Keratinocyte (primary cell): ENCODE measurements at regions not wholly inside any gene's neighbourhood (a gene's known extent, or its start where the extent isn't known, plus 50 kb on each side); places are given as distances from the start of the nearest gene placed in this dataset.

Source experiments
- DNase-seq: peaks from one replicate; pipeline ENCODE4 v3.0.0-alpha.2; 2011; ENCODE audit warnings: low read depth, missing footprints, low spot score
- FAIRE-seq: peaks from 2 replicates; lab custom pipeline; 2011; peaks lifted over from hg19 to GRCh38; lab: Jason Lieb, UNC
- H2AFZ ChIP-seq: 2 replicates; pipeline ENCODE4 v1.6.0; 2012; ENCODE audit warnings: low read length, control low read depth, inconsistent platforms; ENCODE audit not compliant: control insufficient read depth
- H3K27ac ChIP-seq: 2 replicates; pipeline ENCODE4 v1.5.1; 2011; ENCODE audit warnings: low read length; ENCODE audit not compliant: control insufficient read depth, insufficient read depth
- H3K27me3 ChIP-seq: 3 replicates; pipeline ENCODE4 v1.6.0; 2011; ENCODE audit warnings: low read length; ENCODE audit not compliant: control insufficient read depth, insufficient read depth; ENCODE audit errors: extremely low read depth
- H3K36me3 ChIP-seq, 2 experiments: 2 replicates in 1 of 2; 3 replicates in 1 of 2; pipeline ENCODE4 v1.5.1; 2011; ENCODE audit warnings: low read length in 2 of 2, mild to moderate bottlenecking in 1 of 2; ENCODE audit not compliant: control insufficient read depth in 2 of 2, insufficient read depth in 2 of 2; ENCODE audit errors: extremely low read depth in 1 of 2
- H3K4me1 ChIP-seq: 3 replicates; pipeline ENCODE4 v1.5.1; 2011; ENCODE audit warnings: low read length; ENCODE audit not compliant: control insufficient read depth, insufficient read depth; ENCODE audit errors: extremely low read depth
- H3K4me2 ChIP-seq: 3 replicates; pipeline ENCODE4 v1.6.0; 2011; ENCODE audit warnings: low read depth, low read length; ENCODE audit not compliant: control insufficient read depth, insufficient read depth; ENCODE audit errors: extremely low read depth
- H3K4me3 ChIP-seq, 3 experiments: fragments of 200-600 bp in 1 of 3; sonication (generic) in 1 of 3; 2 replicates in 2 of 3; 3 replicates in 1 of 3; pipeline ENCODE4 v1.5.1; 2011 to 2016; ENCODE audit warnings: low read length in 3 of 3, mild to moderate bottlenecking in 3 of 3, control low read depth in 2 of 3, inconsistent platforms in 1 of 3, low read depth in 1 of 3, mixed read lengths in 1 of 3, mixed run types in 1 of 3, moderate library complexity in 1 of 3; ENCODE audit not compliant: control insufficient read depth in 2 of 3, insufficient read depth in 2 of 3; ENCODE audit errors: extremely low read depth in 1 of 3
- H3K79me2 ChIP-seq: 2 replicates; pipeline ENCODE4 v1.6.0; 2012; ENCODE audit warnings: low read length; ENCODE audit not compliant: control insufficient read depth, insufficient read depth
- H3K9ac ChIP-seq: 3 replicates; pipeline ENCODE4 v1.6.0; 2011; ENCODE audit warnings: low read length; ENCODE audit not compliant: control insufficient read depth, insufficient read depth; ENCODE audit errors: extremely low read depth
- H3K9me1 ChIP-seq: 3 replicates; pipeline ENCODE4 v1.6.0; 2011; ENCODE audit warnings: low read length; ENCODE audit not compliant: control insufficient read depth, insufficient read depth; ENCODE audit errors: extremely low read depth
- H3K9me3 ChIP-seq: 2 replicates; pipeline ENCODE4 v1.5.1; 2012; ENCODE audit warnings: low read depth, low read length; ENCODE audit not compliant: control insufficient read depth
- H4K20me1 ChIP-seq: 3 replicates; pipeline ENCODE4 v1.6.0; 2011; ENCODE audit warnings: low read length; ENCODE audit not compliant: control insufficient read depth, insufficient read depth; ENCODE audit errors: extremely low read depth
- CTCF ChIP-seq, 3 experiments: IDR thresholded peaks in 1 of 3; conservative IDR thresholded peaks in 1 of 3; optimal IDR thresholded peaks in 1 of 3; 2 replicates in 2 of 3; 3 replicates in 1 of 3; pipeline versions ENCODE3 to v1.5.1; 2011; ENCODE audit warnings: low read length in 3 of 3, mild to moderate bottlenecking in 3 of 3, moderate library complexity in 2 of 3, control low read depth in 1 of 3, inconsistent platforms in 1 of 3; ENCODE audit not compliant: insufficient read depth in 2 of 3; ENCODE audit errors: extremely low read depth in 1 of 3
- EZH2 ChIP-seq: IDR thresholded peaks from one replicate; pipeline ENCODE4 v1.6.1; 2012; ENCODE audit warnings: inconsistent platforms, mild to moderate bottlenecking, low read length, moderate library complexity
- dilution Hi-C: fragments of 300-500 bp; cut with MboI; formaldehyde crosslinking; loops from one replicate; pipeline ENCODE4 v1.7.0; 2020; ENCODE audit warnings: low sequenced_read_pairs; ENCODE audit not compliant: extremely low pct_ligation_motif_present

- Histone ChIP-seq H3K9me3 (peaks cover 27% of the 10 kb centered on the region), H3K4me1 (no peaks in the 10 kb centered on the region), H3K36me3 (no peaks in the 10 kb centered on the region), H4K20me1 (no peaks in the 10 kb centered on the region), H3K9me1 (no peaks in the 10 kb centered on the region), H3K27ac (no peak overlapping the region), H3K9ac (no peak overlapping the region), H3K4me3 (no peak overlapping the region), H3K27me3 (no peaks in the 10 kb centered on the region), H2AFZ (no peak overlapping the region), H3K79me2 (no peaks in the 10 kb centered on the region), H3K4me2 (no peak overlapping the region)
- dilution Hi-C loops, result no loop called here
- no peak for TF ChIP-seq EZH2
- no peak for TF ChIP-seq CTCF (optimal IDR thresholded peaks at IDR 0.05 in 1 of 3, IDR thresholded peaks at IDR 0.05 in 1 of 3, conservative IDR thresholded peaks at IDR 0.05 in 1 of 3; ENCODE audit: extremely low read depth in 1 of 3, insufficient read depth in 2 of 3, low read length in 3 of 3)
- DNase-seq (no peak), FAIRE-seq (no peak)
Measured at GRCh38 chr22:48653306-48653705, 1174.4 kb downstream of the BRD1 start.

- Histone ChIP-seq H3K36me3 (no peaks in the 10 kb centered on the region), H4K20me1 (no peaks in the 10 kb centered on the region), H3K4me2 (no peak overlapping the region), H3K79me2 (no peaks in the 10 kb centered on the region), H3K27me3 (no peaks in the 10 kb centered on the region), H3K27ac (no peak overlapping the region), H3K9me1 (no peaks in the 10 kb centered on the region), H3K4me1 (no peaks in the 10 kb centered on the region), H3K9ac (no peak overlapping the region), H3K4me3 (no peak overlapping the region), H2AFZ (no peak overlapping the region), H3K9me3 (peaks cover 32% of the 10 kb centered on the region)
- dilution Hi-C loops, result no loop called here
- DNase-seq (no peak), FAIRE-seq (no peak)
- TF ChIP-seq CTCF (optimal IDR thresholded peaks at IDR 0.05 in 1 of 3, IDR thresholded peaks at IDR 0.05 in 1 of 3, conservative IDR thresholded peaks at IDR 0.05 in 1 of 3; ENCODE audit: extremely low read depth in 1 of 3, insufficient read depth in 2 of 3, low read length in 3 of 3) (no peak), EZH2 (no peak)
Measured at GRCh38 chr22:48652796-48653195, 1174.9 kb downstream of the BRD1 start.
